OCI-LY7 (cell line): ENCODE measurements at regions not wholly inside any gene's neighbourhood (a gene's known extent, or its start where the extent isn't known, plus 50 kb on each side); places are given as distances from the start of the nearest gene placed in this dataset.

ENCODE experiments used
- EZH2phosphoT487 ChIP-seq: fragments of 200-600 bp; sonication (generic); IDR thresholded peaks from 2 replicates; pipeline ENCODE4 v1.6.1; 2018; ENCODE audit warnings: low read depth, borderline replicate concordance, mild to moderate bottlenecking, mixed run types, antibody characterized with exemption, low read length, moderate library complexity, mixed read lengths
- TF ChIP-seq, protein P1 (sequence below): fragments of 200-600 bp; sonication (generic); conservative IDR thresholded peaks from 2 replicates; pipeline ENCODE4 v1.5.1; 2014; ENCODE audit warnings: mild to moderate bottlenecking, antibody characterized with exemption, low read length, moderate library complexity, mixed read lengths

- TF ChIP-seq, protein P1, sequence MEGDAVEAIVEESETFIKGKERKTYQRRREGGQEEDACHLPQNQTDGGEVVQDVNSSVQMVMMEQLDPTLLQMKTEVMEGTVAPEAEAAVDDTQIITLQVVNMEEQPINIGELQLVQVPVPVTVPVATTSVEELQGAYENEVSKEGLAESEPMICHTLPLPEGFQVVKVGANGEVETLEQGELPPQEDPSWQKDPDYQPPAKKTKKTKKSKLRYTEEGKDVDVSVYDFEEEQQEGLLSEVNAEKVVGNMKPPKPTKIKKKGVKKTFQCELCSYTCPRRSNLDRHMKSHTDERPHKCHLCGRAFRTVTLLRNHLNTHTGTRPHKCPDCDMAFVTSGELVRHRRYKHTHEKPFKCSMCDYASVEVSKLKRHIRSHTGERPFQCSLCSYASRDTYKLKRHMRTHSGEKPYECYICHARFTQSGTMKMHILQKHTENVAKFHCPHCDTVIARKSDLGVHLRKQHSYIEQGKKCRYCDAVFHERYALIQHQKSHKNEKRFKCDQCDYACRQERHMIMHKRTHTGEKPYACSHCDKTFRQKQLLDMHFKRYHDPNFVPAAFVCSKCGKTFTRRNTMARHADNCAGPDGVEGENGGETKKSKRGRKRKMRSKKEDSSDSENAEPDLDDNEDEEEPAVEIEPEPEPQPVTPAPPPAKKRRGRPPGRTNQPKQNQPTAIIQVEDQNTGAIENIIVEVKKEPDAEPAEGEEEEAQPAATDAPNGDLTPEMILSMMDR: no peak
- no peak for TF ChIP-seq EZH2phosphoT487
Observed at GRCh38 chr1:98398092-98398491, 263.4 kb upstream of the SNX7 start.
